Endothelial cell of umbilical vein (primary cell): ENCODE measurements at regions not wholly inside any gene's neighbourhood (a gene's known extent, or its start where the extent isn't known, plus 50 kb on each side); places are given as distances from the start of the nearest gene placed in this dataset.

Experiments
- EZH2 ChIP-seq: IDR thresholded peaks from 2 replicates; pipeline ENCODE4 v1.6.1; 2012; ENCODE audit warnings: borderline replicate concordance, low read depth, mild to moderate bottlenecking, moderate library complexity, low read length, inconsistent platforms; ENCODE audit not compliant: severe bottlenecking
- JUN ChIP-seq: IDR thresholded peaks from 2 replicates; pipeline ENCODE4 v1.6.1; 2011; ENCODE audit warnings: borderline replicate concordance, low read depth; ENCODE audit not compliant: insufficient read length, insufficient read depth
- POLR2A ChIP-seq: IDR thresholded peaks from 2 replicates; pipeline ENCODE4 v1.6.1; 2012; ENCODE audit warnings: low read depth, mild to moderate bottlenecking, control low read depth, low read length
- POLR2AphosphoS5 ChIP-seq: IDR thresholded peaks from 2 replicates; pipeline ENCODE4 v1.6.1; 2012; ENCODE audit warnings: low read depth, mild to moderate bottlenecking, control low read depth, low read length, moderate library complexity; ENCODE audit not compliant: insufficient read depth
- TF ChIP-seq, protein P1 (sequence below): IDR thresholded peaks from 2 replicates; pipeline ENCODE4 v1.6.1; 2011; ENCODE audit not compliant: insufficient read depth, insufficient read length
- TF ChIP-seq, protein P2 (sequence below), 2 donors: IDR thresholded peaks; 1 replicate in 1 of 2; 2 replicates in 1 of 2; pipeline ENCODE4 v1.5.1; 2011; ENCODE audit warnings: low read length in 2 of 2, mild to moderate bottlenecking in 2 of 2, moderate library complexity in 2 of 2, control low read depth in 1 of 2, inconsistent platforms in 1 of 2, low read depth in 1 of 2; ENCODE audit not compliant: insufficient read depth in 1 of 2; ENCODE audit errors: extremely low read depth in 1 of 2

DNA sequence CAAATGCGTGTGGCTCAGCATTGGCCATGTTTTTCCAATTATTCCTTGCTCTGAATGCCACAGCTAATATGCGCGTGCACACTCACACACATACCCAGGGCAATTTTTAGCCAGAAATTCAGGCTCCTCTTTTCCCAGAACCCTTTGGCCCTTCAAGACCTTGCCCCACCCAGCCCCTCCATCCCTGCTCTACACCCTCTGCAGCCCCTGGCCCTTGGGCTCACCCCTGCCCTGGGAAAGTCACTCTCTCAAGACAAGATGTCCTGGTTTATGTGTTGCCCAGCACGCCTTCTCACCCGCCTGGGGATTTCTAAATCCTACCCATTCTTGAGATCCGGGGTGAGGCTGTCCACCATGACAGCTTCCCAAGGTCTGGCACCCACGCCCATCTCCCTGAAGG lies 319.7 kb downstream of the CYP26B1 start:
- TF ChIP-seq, protein P1, sequence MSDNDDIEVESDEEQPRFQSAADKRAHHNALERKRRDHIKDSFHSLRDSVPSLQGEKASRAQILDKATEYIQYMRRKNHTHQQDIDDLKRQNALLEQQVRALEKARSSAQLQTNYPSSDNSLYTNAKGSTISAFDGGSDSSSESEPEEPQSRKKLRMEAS, result no peak
- TF ChIP-seq POLR2A (no peak), EZH2 (no peak), JUN (no peak), POLR2AphosphoS5 (no peak)
- TF ChIP-seq, protein P2, sequence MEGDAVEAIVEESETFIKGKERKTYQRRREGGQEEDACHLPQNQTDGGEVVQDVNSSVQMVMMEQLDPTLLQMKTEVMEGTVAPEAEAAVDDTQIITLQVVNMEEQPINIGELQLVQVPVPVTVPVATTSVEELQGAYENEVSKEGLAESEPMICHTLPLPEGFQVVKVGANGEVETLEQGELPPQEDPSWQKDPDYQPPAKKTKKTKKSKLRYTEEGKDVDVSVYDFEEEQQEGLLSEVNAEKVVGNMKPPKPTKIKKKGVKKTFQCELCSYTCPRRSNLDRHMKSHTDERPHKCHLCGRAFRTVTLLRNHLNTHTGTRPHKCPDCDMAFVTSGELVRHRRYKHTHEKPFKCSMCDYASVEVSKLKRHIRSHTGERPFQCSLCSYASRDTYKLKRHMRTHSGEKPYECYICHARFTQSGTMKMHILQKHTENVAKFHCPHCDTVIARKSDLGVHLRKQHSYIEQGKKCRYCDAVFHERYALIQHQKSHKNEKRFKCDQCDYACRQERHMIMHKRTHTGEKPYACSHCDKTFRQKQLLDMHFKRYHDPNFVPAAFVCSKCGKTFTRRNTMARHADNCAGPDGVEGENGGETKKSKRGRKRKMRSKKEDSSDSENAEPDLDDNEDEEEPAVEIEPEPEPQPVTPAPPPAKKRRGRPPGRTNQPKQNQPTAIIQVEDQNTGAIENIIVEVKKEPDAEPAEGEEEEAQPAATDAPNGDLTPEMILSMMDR (IDR thresholded peaks at IDR 0.05; ENCODE audit: extremely low read depth in 1 of 2, insufficient read depth in 1 of 2, low read depth in 1 of 2, low read length in 2 of 2), result no peak
